ENCODE measurements at regions not wholly inside any gene's neighbourhood (a gene's known extent, or its start where the extent isn't known, plus 50 kb on each side); places are given as distances from the start of the nearest gene placed in this dataset.

DNA sequence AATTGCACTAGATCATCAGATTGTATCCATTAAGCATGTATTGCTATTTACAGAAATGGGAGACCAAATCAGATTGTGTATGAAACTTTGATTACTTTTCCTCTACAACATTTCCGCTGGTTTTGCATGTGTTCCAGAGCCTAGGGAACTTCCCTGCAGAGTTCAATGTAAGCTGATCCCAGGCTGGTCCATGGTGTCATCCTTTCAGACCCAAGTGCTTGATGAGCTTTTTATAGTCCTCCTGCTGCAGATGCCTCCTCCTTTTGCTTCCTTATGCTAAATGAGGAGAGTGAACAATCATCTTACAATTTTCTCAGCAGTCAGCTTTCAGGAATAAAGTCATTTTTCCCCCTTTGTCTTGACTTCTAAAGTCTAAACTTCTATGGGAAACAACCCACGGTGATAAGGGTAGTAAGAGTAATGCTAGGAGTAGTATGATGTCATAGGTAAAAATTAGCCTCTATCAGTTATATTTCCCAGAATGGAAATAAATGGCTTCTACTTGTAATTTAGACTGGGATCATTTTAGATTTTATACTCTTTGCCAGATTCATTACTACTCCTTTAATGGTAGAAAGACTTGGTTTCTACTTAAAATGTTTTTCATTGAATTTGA lies 55.1 kb upstream of the SLC4A4 start:
- no peak for FAIRE-seq

DNA sequence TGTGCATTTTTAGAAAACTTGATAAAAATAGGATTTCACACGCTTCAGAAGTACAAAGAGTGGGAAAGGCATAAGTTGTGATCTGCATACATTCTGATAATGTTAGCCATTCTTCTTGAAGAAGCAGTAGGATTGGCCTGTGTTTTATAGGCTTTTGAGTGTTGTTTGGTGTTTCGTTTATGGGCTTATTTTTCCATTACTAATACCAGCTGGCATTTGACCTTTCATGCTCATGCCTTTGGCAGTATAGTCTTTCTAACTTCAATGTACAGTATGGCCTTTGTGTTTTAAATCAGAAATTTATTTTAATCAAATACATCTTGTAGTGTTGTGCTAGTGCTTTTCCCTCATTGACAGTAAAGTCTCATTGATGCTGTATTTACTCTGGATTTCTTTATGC lies 51.5 kb upstream of the SLC4A4 start:
- FAIRE-seq: no peak

DNA sequence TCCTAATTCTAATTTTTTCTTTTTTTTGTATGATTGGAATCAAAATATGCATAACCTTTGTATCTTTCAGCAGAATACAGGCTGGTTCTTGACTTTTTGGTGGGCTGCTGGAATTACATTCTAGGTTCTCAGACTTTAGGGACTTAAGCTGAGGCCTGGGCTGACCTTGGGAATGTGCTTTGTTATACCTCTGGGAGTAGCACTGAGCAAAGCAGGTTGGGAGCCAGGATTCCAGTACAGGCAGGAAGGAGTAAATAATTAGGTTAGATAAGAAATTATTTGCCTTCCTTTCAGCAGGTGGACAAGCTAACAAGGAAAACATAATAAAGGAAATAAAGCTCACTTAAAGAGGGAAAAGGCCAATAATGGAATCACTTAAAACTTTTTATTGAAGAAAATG lies 49.9 kb upstream of the SLC4A4 start:
- FAIRE-seq: no peak

All from endometrium (tissue), 2 donors.